MCF 10A (cell line): ENCODE measurements at regions not wholly inside any gene's neighbourhood (a gene's known extent, or its start where the extent isn't known, plus 50 kb on each side); places are given as distances from the start of the nearest gene placed in this dataset.

Experiments used
- BruUV-seq: library from RNA; stranded (reverse); fragments of 400-500 nt; replicated peaks from 2 replicates; lab custom pipeline; 2021; lab: Mats Ljungman, UMichigan
- CTCF ChIA-PET: fragments of 300-600 bp; sonication (Branson Sonifier 250); formaldehyde crosslinking; extraction: SDS; loops from one replicate; lab custom pipeline; 2021; ENCODE audit warnings: antibody characterized with exemption, inconsistent platforms; lab: Yijun Ruan, JAX
- POLR2A ChIA-PET: fragments of 300-600, 350-650 bp; sonication (Branson Sonifier 250); formaldehyde crosslinking; extraction: SDS; loops from one replicate; lab custom pipeline; 2020; ENCODE audit warnings: antibody characterized with exemption, inconsistent platforms; lab: Yijun Ruan, JAX
- DNase-seq: peaks from one replicate; pipeline ENCODE4 v3.0.0-alpha.2; 2018; ENCODE audit not compliant: unreplicated experiment
- H3K27ac Mint-ChIP-seq: one replicate; pipeline ENCODE4 v1.8.0; 2022; ENCODE audit warnings: mild to moderate bottlenecking, low read depth, mixed read lengths; ENCODE audit not compliant: unreplicated experiment
- H3K27me3 Mint-ChIP-seq: one replicate; pipeline ENCODE4 v1.8.0; 2022; ENCODE audit warnings: mixed read lengths; ENCODE audit not compliant: insufficient read depth, unreplicated experiment
- H3K36me3 Mint-ChIP-seq: one replicate; pipeline ENCODE4 v1.8.0; 2022; ENCODE audit warnings: mild to moderate bottlenecking, moderate library complexity, mixed read lengths; ENCODE audit not compliant: insufficient read depth, unreplicated experiment
- H3K4me1 Mint-ChIP-seq: one replicate; pipeline ENCODE4 v1.8.0; 2022; ENCODE audit warnings: mixed read lengths; ENCODE audit not compliant: insufficient read depth, unreplicated experiment
- H3K4me3 Mint-ChIP-seq: one replicate; pipeline ENCODE4 v1.8.0; 2022; ENCODE audit warnings: mild to moderate bottlenecking, moderate library complexity, mixed read lengths; ENCODE audit not compliant: unreplicated experiment
- H3K9me3 Mint-ChIP-seq: one replicate; pipeline ENCODE4 v1.8.0; 2022; ENCODE audit warnings: mixed read lengths; ENCODE audit not compliant: unreplicated experiment
- CTCF ChIP-seq: fragments of 200-600 bp; IDR thresholded peaks from one replicate; pipeline ENCODE4 v1.8.0; 2022; ENCODE audit warnings: antibody characterized with exemption, mild to moderate bottlenecking; ENCODE audit not compliant: unreplicated experiment
- intact Hi-C: fragments of 100-400 bp; cut with micrococcal nuclease; formaldehyde crosslinking; loops from 2 replicates; pipeline ENCODE4 v1.14.1; 2022

- no peak for TF ChIP-seq CTCF
- no peaks in the 10 kb centered on the region for H3K27me3 Mint-ChIP-seq
- no peak overlapping the region for H3K4me3 Mint-ChIP-seq
- BruUV-seq, result no TSS peak
- no peaks in the 10 kb centered on the region for H3K36me3 Mint-ChIP-seq
- ChIA-PET CTCF (interaction anchor here (1.0 kb wide), 1 partner anchor 27 kb away, joined by 4 read pairs; no protein-coding TSS in a partner anchor), POLR2A (no interaction called here)
- no peaks in the 10 kb centered on the region for H3K9me3 Mint-ChIP-seq
- no peak overlapping the region for H3K27ac Mint-ChIP-seq
- intact Hi-C loops, result no loop called here
- no peak for DNase-seq
- H3K4me1 Mint-ChIP-seq, result no peaks in the 10 kb centered on the region
These were observed 158.0 kb upstream of the APC start for GRCh38 chr5:112579599-112580170.

GRCh38 chr5:112581811-112582320 is 155.8 kb upstream of the APC start:
- intact Hi-C loops, result no loop called here
- H3K27ac Mint-ChIP-seq, result no peak overlapping the region
- H3K9me3 Mint-ChIP-seq, result no peaks in the 10 kb centered on the region
- TF ChIP-seq CTCF, result no peak
- BruUV-seq, result no TSS peak
- POLR2A ChIA-PET, result interaction anchor here (0.5 kb wide), 1 partner anchor 1341 kb away, joined by 4 read pairs; no protein-coding TSS in a partner anchor
- CTCF ChIA-PET, result interaction anchor here (0.6 kb wide), 3 partner anchors 393 to 1013 kb away, joined by 3 to 4 read pairs (median 3); no protein-coding TSS in a partner anchor
- no peak overlapping the region for H3K4me3 Mint-ChIP-seq
- no peaks in the 10 kb centered on the region for H3K36me3 Mint-ChIP-seq
- no peaks in the 10 kb centered on the region for H3K4me1 Mint-ChIP-seq
- DNase-seq, result no peak
- H3K27me3 Mint-ChIP-seq, result no peaks in the 10 kb centered on the region

GRCh38 chr5:112583166-112583565 is 154.5 kb upstream of the APC start:
- peaks cover 13% of the 10 kb centered on the region for H3K27me3 Mint-ChIP-seq
- no peaks in the 10 kb centered on the region for H3K36me3 Mint-ChIP-seq
- no peaks in the 10 kb centered on the region for H3K9me3 Mint-ChIP-seq
- ChIA-PET POLR2A (no interaction called here), CTCF (no interaction called here)
- no peak for DNase-seq
- H3K4me1 Mint-ChIP-seq, result no peaks in the 10 kb centered on the region
- H3K27ac Mint-ChIP-seq, result no peak overlapping the region
- no TSS peak for BruUV-seq
- TF ChIP-seq CTCF, result no peak
- H3K4me3 Mint-ChIP-seq, result no peak overlapping the region
- intact Hi-C loops, result no loop called here

GRCh38 chr5:112584781-112585180 is 152.9 kb upstream of the APC start:
- no peaks in the 10 kb centered on the region for H3K9me3 Mint-ChIP-seq
- peaks cover 29% of the 10 kb centered on the region for H3K27me3 Mint-ChIP-seq
- ChIA-PET CTCF (no interaction called here), POLR2A (no interaction called here)
- intact Hi-C loops, result no loop called here
- TF ChIP-seq CTCF, result no peak
- no TSS peak for BruUV-seq
- DNase-seq, result no peak
- H3K4me1 Mint-ChIP-seq, result no peaks in the 10 kb centered on the region
- H3K36me3 Mint-ChIP-seq, result no peaks in the 10 kb centered on the region
- H3K4me3 Mint-ChIP-seq, result no peak overlapping the region
- no peak overlapping the region for H3K27ac Mint-ChIP-seq
